Spleen (tissue), 11 donors: ENCODE measurements at regions not wholly inside any gene's neighbourhood (a gene's known extent, or its start where the extent isn't known, plus 50 kb on each side); places are given as distances from the start of the nearest gene placed in this dataset.
"Not testable (repeated sequence)": the region's sequence is repeated elsewhere in the genome, so short reads cannot be mapped to it uniquely, and the experiment has no call there.

Source experiments
- DNase-seq: peaks from one replicate; pipeline ENCODE4 v3.0.0-alpha.2; 2020
- H3K27ac ChIP-seq, 8 donors: fragments of 200-600 bp; sonication (generic) in 7 of 8; 1 replicate in 4 of 8; 2 replicates in 4 of 8; pipeline versions ENCODE4 v1.5.0 to v1.8.0; 2016 to 2021; ENCODE audit warnings: inconsistent platforms in 4 of 8, mild to moderate bottlenecking in 4 of 8, moderate library complexity in 1 of 8
- H3K27me3 ChIP-seq, 7 donors: fragments of 200-600 bp; sonication (generic) in 6 of 7; replicated peaks in 1 of 7; 1 replicate in 4 of 7; 2 replicates in 3 of 7; pipeline versions ENCODE4 v1.5.0 to v1.8.0; 2016 to 2021; ENCODE audit warnings: inconsistent platforms in 3 of 7, mild to moderate bottlenecking in 1 of 7
- H3K36me3 ChIP-seq, 6 donors: fragments of 200-600 bp; sonication (generic) in 5 of 6; 1 replicate in 4 of 6; 2 replicates in 2 of 6; pipeline versions ENCODE4 v1.5.0 to v1.8.0; 2016 to 2021; ENCODE audit warnings: inconsistent platforms in 2 of 6
- H3K4me1 ChIP-seq, 6 donors: fragments of 200-600 bp; sonication (generic) in 5 of 6; 1 replicate in 3 of 6; 2 replicates in 3 of 6; pipeline versions ENCODE4 v1.5.0 to v1.8.0; 2016 to 2021; ENCODE audit warnings: inconsistent platforms in 3 of 6
- H3K4me3 ChIP-seq, 8 donors: fragments of 200-600 bp; sonication (generic) in 7 of 8; 1 replicate in 4 of 8; 2 replicates in 4 of 8; pipeline versions ENCODE4 v1.5.0 to v1.8.0; 2016 to 2021; ENCODE audit warnings: inconsistent platforms in 4 of 8, mild to moderate bottlenecking in 4 of 8, moderate library complexity in 2 of 8
- H3K9me3 ChIP-seq, 8 donors: fragments of 200-600 bp; sonication (generic) in 7 of 8; 1 replicate in 4 of 8; 2 replicates in 4 of 8; pipeline versions ENCODE4 v1.5.0 to v1.8.0; 2016 to 2021; ENCODE audit warnings: inconsistent platforms in 4 of 8
- CTCF ChIP-seq, 11 experiments: fragments of 200-600 bp in 7 of 11; fragments of 450-650 bp in 4 of 11; sonication (generic) in 4 of 11; IDR thresholded peaks in 8 of 11; conservative IDR thresholded peaks in 3 of 11; 1 replicate in 7 of 11; 2 replicates in 4 of 11; pipeline versions ENCODE4 v1.4.0 to v1.8.0; 2016 to 2021; ENCODE audit warnings: antibody characterized with exemption in 11 of 11, inconsistent platforms in 4 of 11, mild to moderate bottlenecking in 1 of 11
- POLR2A ChIP-seq, 3 donors: fragments of 450-650 bp; IDR thresholded peaks; one replicate each; pipeline ENCODE4 v1.5.1; 2017; ENCODE audit warnings: antibody characterized with exemption in 3 of 3, mild to moderate bottlenecking in 1 of 3
- POLR2AphosphoS5 ChIP-seq, 3 donors: sonication (generic); formaldehyde crosslinking; IDR thresholded peaks; one replicate each; pipeline ENCODE4 v1.5.1; 2017; ENCODE audit warnings: antibody characterized with exemption in 3 of 3
- WGBS, 5 donors: extraction: QIAGEN DNeasy Blood & Tissue Kit in 3 of 5; methylation state at CpG; one replicate each; pipeline versions ENCODE4 v1.1.5 to v1.1.7; 2013 to 2018; 5-methylcytosine and 5-hydroxymethylcytosine counted together
- intact Hi-C: fragments of 100-400 bp; cut with DNase I; formaldehyde crosslinking; loops from one replicate; pipeline ENCODE4 v1.15.0; 2023; ENCODE audit warnings: low total_unique reads
- donor health status: healthy with polysubstance abuse.
- donor health status: DM: no; HTN: no; CAD: no; lungs with moderate emphysema.
- donor health status: DM: no; HTN: no; CAD: no.
- donor health status: Bipolar disorder and iron deficiency.
- donor health status: healthy.
- donor health status: DM: no; HTN: no; CAD: no.
- donor health status: DM: yes; HTN: yes; CAD: no.

GRCh38 chr14:28987516-28987915 lies 220.9 kb downstream of the FOXG1 start:
- intact Hi-C loops: no loop called here
- H3K4me3 ChIP-seq: no peak overlapping the region
- no peak for TF ChIP-seq CTCF (IDR thresholded peaks at IDR 0.05 in 8 of 11, conservative IDR thresholded peaks at IDR 0.05 in 3 of 11)
- no peak for TF ChIP-seq POLR2AphosphoS5 (IDR thresholded peaks at IDR 0.05)
- TF ChIP-seq POLR2A (IDR thresholded peaks at IDR 0.05): no peak
- H3K9me3 ChIP-seq: peaks cover 0 to 16% (median 5%) of the 10 kb centered on the region in 8 donors
- H3K27me3 ChIP-seq: no peaks in the 10 kb centered on the region
- no peaks in the 10 kb centered on the region for H3K36me3 ChIP-seq
- no peaks in the 10 kb centered on the region for H3K4me1 ChIP-seq
- no peak overlapping the region for H3K27ac ChIP-seq
- no peak for DNase-seq

- WGBS, 5 donors: 70 to 85% (median 74%) methylated on average over 4 of the region's 4 CpGs
- intact Hi-C loops: not testable (repeated sequence)
Measured at GRCh38 chr14:28997196-28997595, 230.6 kb downstream of the FOXG1 start.

GRCh38 chr14:28999656-29000055 lies 233.1 kb downstream of the FOXG1 start:
- intact Hi-C loops: no loop called here

More at GRCh38 chr14:28997196-28997595, 230.6 kb downstream of the FOXG1 start:
- H3K27me3 ChIP-seq, H3K27ac ChIP-seq, DNase-seq, H3K4me1 ChIP-seq, H3K4me3 ChIP-seq, H3K36me3 ChIP-seq: not testable (repeated sequence)
- peaks cover 0 to 15% (median 0%) of the 10 kb centered on the region in 8 donors for H3K9me3 ChIP-seq

GRCh38 chr14:29005647-29006046 lies 239.1 kb downstream of the FOXG1 start:
- intact Hi-C loops: no loop called here
- TF ChIP-seq POLR2A (IDR thresholded peaks at IDR 0.05): no peak
- TF ChIP-seq POLR2AphosphoS5 (IDR thresholded peaks at IDR 0.05): no peak
- TF ChIP-seq CTCF (IDR thresholded peaks at IDR 0.05 in 8 of 11, conservative IDR thresholded peaks at IDR 0.05 in 3 of 11): no peak
- no peaks in the 10 kb centered on the region for H3K36me3 ChIP-seq
- WGBS, 5 donors: 72 to 84% (median 76%) methylated on average over 4 of the region's 4 CpGs
- H3K9me3 ChIP-seq: peaks cover 0 to 12% (median 0%) of the 10 kb centered on the region in 8 donors
- no peaks in the 10 kb centered on the region for H3K4me1 ChIP-seq
- DNase-seq: no peak
- no peak overlapping the region for H3K27ac ChIP-seq
- H3K27me3 ChIP-seq: no peaks in the 10 kb centered on the region
- no peak overlapping the region for H3K4me3 ChIP-seq

More at GRCh38 chr14:28999656-29000055, 233.1 kb downstream of the FOXG1 start:
- Histone ChIP-seq H3K27me3 (no peaks in the 10 kb centered on the region), H3K4me1 (no peaks in the 10 kb centered on the region), H3K36me3 (no peaks in the 10 kb centered on the region), H3K9me3 (peaks cover 0 to 15% (median 3%) of the 10 kb centered on the region in 8 donors), H3K27ac (no peak overlapping the region), H3K4me3 (no peak overlapping the region)
- WGBS, 5 donors: 71 to 94% (median 81%) methylated on average over 1 of the region's 1 CpG
- TF ChIP-seq POLR2A (IDR thresholded peaks at IDR 0.05) (no peak), POLR2AphosphoS5 (IDR thresholded peaks at IDR 0.05) (no peak), CTCF (IDR thresholded peaks at IDR 0.05 in 8 of 11, conservative IDR thresholded peaks at IDR 0.05 in 3 of 11) (no peak)
- DNase-seq: no peak

- WGBS, 5 donors: 42 to 71% (median 55%) methylated on average over 2 of the region's 2 CpGs
- no peak overlapping the region for H3K4me3 ChIP-seq
- H3K27ac ChIP-seq: no peak overlapping the region
- H3K9me3 ChIP-seq: peaks cover 0 to 12% (median 0%) of the 10 kb centered on the region in 8 donors
- no peaks in the 10 kb centered on the region for H3K36me3 ChIP-seq
- no peak for DNase-seq
- no peaks in the 10 kb centered on the region for H3K4me1 ChIP-seq
- TF ChIP-seq POLR2A (IDR thresholded peaks at IDR 0.05) (no peak), POLR2AphosphoS5 (IDR thresholded peaks at IDR 0.05) (no peak), CTCF (IDR thresholded peaks at IDR 0.05 in 8 of 11, conservative IDR thresholded peaks at IDR 0.05 in 3 of 11) (no peak)
- intact Hi-C loops: no loop called here
- H3K27me3 ChIP-seq: no peaks in the 10 kb centered on the region
Measured at GRCh38 chr14:29007990-29008389, 241.4 kb downstream of the FOXG1 start.
